CD4-positive, alpha-beta T cell (primary cell): ENCODE measurements at regions not wholly inside any gene's neighbourhood (a gene's known extent, or its start where the extent isn't known, plus 50 kb on each side); places are given as distances from the start of the nearest gene placed in this dataset.
A peak's percentile ranks its signal among the peaks of the same experiment; 100 is the strongest.

Experiments
- ATAC-seq: fragments of 200-7000 bp; cut with Tn5 transposase; one replicate; pipeline ENCODE4 v1.10.0; 2022; ENCODE audit warnings: mild to moderate bottlenecking; ENCODE audit not compliant: poor library complexity
- CTCF ChIA-PET: fragments of 350-600 bp; sonication (Branson Sonifier 250); formaldehyde crosslinking; loops from one replicate; lab custom pipeline; 2021; ENCODE audit warnings: antibody characterized with exemption, inconsistent platforms; lab: Charles Lee
- POLR2A ChIA-PET: fragments of 350-600 bp; sonication (Branson Sonifier 250); formaldehyde crosslinking; loops from one replicate; lab custom pipeline; 2021; ENCODE audit warnings: antibody characterized with exemption, inconsistent platforms; lab: Charles Lee
- DNase-seq, 14 experiments: peaks; one replicate each; pipeline ENCODE4 v3.0.0-alpha.2; 2013 to 2020; ENCODE audit warnings: mixed read lengths in 2 of 14
- H3K27ac ChIP-seq, 2 donors: one replicate each; pipeline versions ENCODE4 v1.5.1 to v1.7.0; 2013; ENCODE audit warnings: low read length in 2 of 2, low read depth in 1 of 2, mild to moderate bottlenecking in 1 of 2
- H3K27me3 ChIP-seq, 2 experiments: 1 replicate in 1 of 2; 2 replicates in 1 of 2; pipeline versions ENCODE4 v1.6.1 to v1.7.0; 2013; ENCODE audit warnings: low read length in 2 of 2, control low read depth in 1 of 2, mild to moderate bottlenecking in 1 of 2, moderate library complexity in 1 of 2; ENCODE audit not compliant: insufficient read depth in 2 of 2, control insufficient read depth in 1 of 2
- H3K36me3 ChIP-seq: one replicate; pipeline ENCODE4 v1.6.1; 2013; ENCODE audit warnings: low read length, control low read depth; ENCODE audit not compliant: insufficient read depth
- H3K4me1 ChIP-seq: one replicate; pipeline ENCODE4 v1.6.1; 2013; ENCODE audit warnings: low read length, control low read depth; ENCODE audit not compliant: insufficient read depth
- H3K4me3 ChIP-seq: one replicate; pipeline ENCODE4 v1.5.1; 2013; ENCODE audit warnings: mild to moderate bottlenecking, low read length, moderate library complexity
- H3K9me3 ChIP-seq, 2 experiments: 1 replicate in 1 of 2; 2 replicates in 1 of 2; pipeline versions ENCODE4 v1.6.1 to v1.7.0; 2013; ENCODE audit warnings: low read length in 2 of 2, mild to moderate bottlenecking in 2 of 2, control low read depth in 1 of 2, moderate library complexity in 1 of 2; ENCODE audit not compliant: control insufficient read depth in 1 of 2, insufficient read depth in 1 of 2
- H3K27ac Mint-ChIP-seq: one replicate; pipeline ENCODE4 v1.8.0; 2020; ENCODE audit warnings: mixed read lengths
- H3K27me3 Mint-ChIP-seq: one replicate; pipeline ENCODE4 v1.8.0; 2021; ENCODE audit warnings: mixed read lengths
- H3K36me3 Mint-ChIP-seq: one replicate; pipeline ENCODE4 v1.8.0; 2021; ENCODE audit warnings: low read depth, mixed read lengths
- H3K4me1 Mint-ChIP-seq: one replicate; pipeline ENCODE4 v1.8.0; 2021; ENCODE audit warnings: low read depth, mixed read lengths
- H3K4me3 Mint-ChIP-seq: one replicate; pipeline ENCODE4 v1.8.0; 2020; ENCODE audit warnings: mild to moderate bottlenecking, mixed read lengths
- H3K9me3 Mint-ChIP-seq: one replicate; pipeline ENCODE4 v1.8.0; 2020; ENCODE audit warnings: mixed read lengths
- CTCF ChIP-seq: fragments of 200-600 bp; IDR thresholded peaks from one replicate; pipeline ENCODE4 v1.8.0; 2022; ENCODE audit warnings: antibody characterized with exemption, mild to moderate bottlenecking
- intact Hi-C, 2 experiments: fragments of 100-400 bp; cut with DNase I in 1 of 2; cut with micrococcal nuclease in 1 of 2; formaldehyde crosslinking; loops; one replicate each; pipeline versions ENCODE4 v1.15.1 to v1.9.0; 2023 to 2025; cut with DNase I, micrococcal nuclease

GRCh38 chr2:126408671-126409070 is 247.3 kb upstream of the GYPC start:
- H3K27ac ChIP-seq, result no peak overlapping the region
- H3K9me3 Mint-ChIP-seq, result no peaks in the 10 kb centered on the region
- CTCF ChIA-PET, result no interaction called here
- intact Hi-C loops, result no loop called here
- H3K4me3 Mint-ChIP-seq, result no peak overlapping the region
- no peak overlapping the region for H3K4me3 ChIP-seq
- ATAC-seq, result no peak
- peaks cover 23% of the 10 kb centered on the region for H3K4me1 Mint-ChIP-seq
- H3K4me1 ChIP-seq, result no peaks in the 10 kb centered on the region
- POLR2A ChIA-PET, result no interaction called here
- H3K27ac Mint-ChIP-seq, result no peak overlapping the region
- H3K9me3 ChIP-seq, result no peaks in the 10 kb centered on the region
- H3K36me3 Mint-ChIP-seq, result no peaks in the 10 kb centered on the region
- DNase-seq, result no peak
- peaks cover 7% of the 10 kb centered on the region for H3K27me3 Mint-ChIP-seq
- TF ChIP-seq CTCF, result no peak
- no peaks in the 10 kb centered on the region for H3K27me3 ChIP-seq
- H3K36me3 ChIP-seq, result no peaks in the 10 kb centered on the region

GRCh38 chr2:126409850-126410249 is 246.1 kb upstream of the GYPC start:
- CTCF ChIA-PET, result interaction anchor here (1.3 kb wide), 1 partner anchor 11 kb away, joined by 4 read pairs; no protein-coding TSS in a partner anchor
- intact Hi-C loops, result no loop called here
- H3K27ac Mint-ChIP-seq, result no peak overlapping the region

GRCh38 chr2:126413079-126413478 is 242.9 kb upstream of the GYPC start:
- ChIA-PET POLR2A (no interaction called here), CTCF (interaction anchor here (1.2 kb wide), 1 partner anchor 10 kb away, joined by 3 read pairs; no protein-coding TSS in a partner anchor)
- Mint-ChIP-seq H3K4me1 (peaks cover 23% of the 10 kb centered on the region), H3K27me3 (no peaks in the 10 kb centered on the region), H3K9me3 (peaks cover 5% of the 10 kb centered on the region), H3K27ac (peak overlapping the region; percentile 32), H3K36me3 (no peaks in the 10 kb centered on the region), H3K4me3 (peak overlapping the region; percentile 22)
- Histone ChIP-seq H3K4me1 (no peaks in the 10 kb centered on the region), H3K27me3 (no peaks in the 10 kb centered on the region), H3K27ac (no peak overlapping the region), H3K36me3 (no peaks in the 10 kb centered on the region), H3K4me3 (no peak overlapping the region), H3K9me3 (no peaks in the 10 kb centered on the region)
- DNase-seq (peak in 3 of 14 experiments; percentile 4 to 53 (median 14)), ATAC-seq (peak; percentile 62)
- intact Hi-C loops, result no loop called here
- no peak for TF ChIP-seq CTCF

More at GRCh38 chr2:126409850-126410249, 246.1 kb upstream of the GYPC start:
- Mint-ChIP-seq H3K4me3 (no peak overlapping the region), H3K4me1 (peaks cover 23% of the 10 kb centered on the region), H3K9me3 (no peaks in the 10 kb centered on the region), H3K36me3 (no peaks in the 10 kb centered on the region), H3K27me3 (peaks cover 7% of the 10 kb centered on the region)
- Histone ChIP-seq H3K27me3 (no peaks in the 10 kb centered on the region), H3K4me1 (no peaks in the 10 kb centered on the region), H3K9me3 (no peaks in the 10 kb centered on the region), H3K27ac (no peak overlapping the region), H3K36me3 (no peaks in the 10 kb centered on the region), H3K4me3 (no peak overlapping the region)
- POLR2A ChIA-PET, result no interaction called here
- TF ChIP-seq CTCF, result no peak
- ATAC-seq (no peak), DNase-seq (no peak)
